HG02588 (cell line): ENCODE measurements at regions not wholly inside any gene's neighbourhood (a gene's known extent, or its start where the extent isn't known, plus 50 kb on each side); places are given as distances from the start of the nearest gene placed in this dataset.
A peak's percentile ranks its signal among the peaks of the same experiment; 100 is the strongest.

ENCODE experiments used
- ATAC-seq: cut with Tn5 transposase; IDR thresholded peaks from one replicate; pipeline ENCODE4 v1.9.1; 2021; ENCODE audit warnings: mild to moderate bottlenecking, moderate library complexity; ENCODE audit not compliant: unreplicated experiment

DNA sequence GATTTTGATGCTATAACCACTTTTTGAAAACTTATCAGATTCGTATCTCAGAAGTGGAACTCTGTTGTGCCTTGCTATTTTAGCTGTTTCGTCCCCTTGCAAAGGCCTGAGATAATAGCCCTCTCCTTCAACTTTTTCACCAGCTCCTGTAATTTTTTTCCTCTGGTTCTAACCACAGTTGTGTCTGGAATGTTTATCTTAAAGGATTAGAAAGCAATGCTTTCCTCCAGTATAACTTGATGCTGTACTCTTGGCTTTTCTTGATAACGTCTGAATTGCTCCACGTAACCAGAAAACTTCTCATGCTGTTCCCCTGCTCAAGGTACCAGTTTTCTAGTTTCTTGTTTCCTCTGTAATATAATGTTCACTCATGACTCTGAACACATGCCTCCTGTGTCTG is 209.4 kb downstream of the DTWD2 start:
- ATAC-seq, result no peak

DNA sequence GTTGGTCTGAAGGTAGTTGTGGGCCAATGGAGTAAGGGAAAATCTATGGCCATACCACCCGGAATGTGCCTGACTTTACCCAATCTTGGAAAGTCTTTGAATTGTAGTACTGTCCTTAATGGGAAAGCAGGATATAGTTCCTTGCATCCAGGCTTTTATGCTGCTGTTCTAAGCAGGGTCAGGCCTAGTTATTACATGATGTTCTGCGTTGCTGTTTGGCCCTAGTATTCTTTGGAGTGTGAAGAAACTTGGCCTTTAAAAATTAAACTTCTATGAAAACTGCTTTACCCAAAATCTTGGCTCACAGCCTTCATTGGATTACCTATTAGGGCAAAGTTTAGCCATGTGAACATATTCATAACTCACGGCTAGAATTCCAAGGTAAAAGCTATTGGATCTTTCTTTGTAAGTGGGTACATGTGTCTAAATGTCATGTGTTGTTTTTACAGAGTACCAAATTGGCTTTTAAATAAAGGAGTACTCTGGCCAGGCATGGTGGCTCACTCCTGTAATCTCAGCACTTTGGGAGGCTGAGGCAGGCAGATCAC is 211.1 kb downstream of the DTWD2 start:
- ATAC-seq, result no peak

DNA sequence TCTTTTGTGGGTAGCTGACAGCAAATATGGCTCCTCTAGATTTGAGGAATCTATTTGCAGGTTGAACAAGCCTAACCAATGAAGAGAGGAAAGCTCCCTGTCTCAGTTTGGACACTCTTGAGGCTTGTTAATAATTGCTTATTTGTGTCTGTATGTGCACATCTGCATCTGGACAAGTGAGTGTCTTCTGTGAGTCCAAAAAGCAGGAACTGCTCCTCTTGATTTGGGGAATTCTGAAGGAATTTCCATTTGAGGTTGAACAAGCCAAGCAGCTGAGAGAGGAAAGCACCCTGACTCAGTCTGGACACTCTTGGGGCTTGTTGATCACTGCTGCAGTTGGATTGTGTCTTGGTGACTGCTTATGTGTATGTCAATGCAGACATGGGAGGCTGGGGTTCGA is 211.6 kb downstream of the DTWD2 start:
- peak; percentile 77 for ATAC-seq

DNA sequence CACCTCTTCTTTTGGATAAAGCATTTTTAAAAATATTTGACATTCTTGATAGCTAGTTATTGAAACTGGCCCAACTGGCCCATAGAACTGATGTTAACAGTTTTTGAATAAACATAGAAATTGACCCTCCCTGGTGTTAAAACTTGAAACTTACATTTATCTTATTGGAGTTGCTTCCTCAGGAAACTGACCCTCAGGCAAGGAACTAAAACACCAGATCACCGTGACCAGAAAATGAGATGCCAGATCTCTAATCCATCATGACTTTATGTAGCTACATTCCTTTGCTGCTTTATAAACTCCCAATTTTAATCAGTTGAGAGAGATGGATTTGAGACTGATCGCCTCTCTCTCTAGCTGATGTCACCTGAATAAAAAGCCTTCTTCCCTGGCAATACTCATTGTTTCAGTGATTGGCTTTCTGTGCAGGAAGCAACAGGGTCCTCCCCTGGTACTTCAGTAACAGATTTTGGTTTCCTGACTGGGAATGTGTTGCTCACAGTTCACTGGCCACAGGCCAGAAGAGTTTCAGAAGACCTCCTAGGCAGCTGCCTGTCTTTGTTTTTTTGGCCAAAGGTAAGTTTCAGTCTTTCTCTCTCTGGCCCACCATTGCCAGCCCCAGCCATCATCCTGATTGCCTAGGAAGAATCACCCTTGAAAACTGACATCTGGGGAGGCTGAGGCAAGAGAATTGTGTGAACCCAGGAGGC is 212.4 kb downstream of the DTWD2 start:
- ATAC-seq, result peak; percentile 33

DNA sequence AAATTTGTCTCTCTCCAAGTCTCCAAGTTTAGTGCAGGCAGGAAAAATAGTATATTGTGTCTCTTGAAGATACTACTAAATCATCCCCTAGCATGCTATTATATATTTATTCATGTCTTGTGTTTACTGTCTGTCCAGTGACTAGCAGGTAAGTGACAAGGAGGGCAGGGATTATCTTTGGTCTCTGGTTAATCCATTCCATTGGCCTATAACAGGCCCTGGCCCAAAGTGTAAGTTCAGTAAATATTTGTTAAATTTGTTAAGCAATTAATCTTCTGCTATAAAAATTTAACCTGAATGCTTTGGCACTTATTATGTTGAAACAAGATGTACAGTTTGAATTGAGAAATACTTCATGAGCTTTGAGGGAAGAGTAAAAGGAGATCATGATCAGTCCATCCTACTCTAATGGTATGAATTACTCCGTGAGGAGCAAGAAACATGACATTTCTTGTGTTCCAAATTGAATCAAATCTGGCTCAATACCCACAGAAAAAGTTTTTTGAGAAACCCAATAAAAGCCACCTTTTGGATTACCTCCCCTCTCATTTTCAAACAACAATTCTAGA is 219.7 kb downstream of the DTWD2 start:
- ATAC-seq, result no peak

DNA sequence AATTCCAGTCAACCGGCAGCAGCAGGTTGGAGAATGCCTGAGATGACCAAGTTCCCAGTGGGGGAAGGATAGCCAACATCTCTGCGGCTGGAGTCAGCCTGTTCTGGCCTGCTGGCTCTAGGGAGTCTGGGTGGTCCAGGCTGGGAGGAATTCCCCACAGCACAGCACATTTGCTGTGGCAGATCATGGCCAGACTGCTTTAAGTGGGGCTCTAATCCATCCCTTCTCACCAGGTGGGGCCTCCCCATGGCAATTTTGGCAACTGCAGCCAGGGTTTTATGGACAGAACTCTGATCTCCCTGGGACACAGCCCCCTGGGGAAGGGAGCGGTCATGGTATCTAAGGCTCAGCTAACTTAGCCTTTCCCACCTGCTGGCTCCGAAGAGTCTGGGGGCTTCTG is 226.1 kb downstream of the DTWD2 start:
- no peak for ATAC-seq

DNA sequence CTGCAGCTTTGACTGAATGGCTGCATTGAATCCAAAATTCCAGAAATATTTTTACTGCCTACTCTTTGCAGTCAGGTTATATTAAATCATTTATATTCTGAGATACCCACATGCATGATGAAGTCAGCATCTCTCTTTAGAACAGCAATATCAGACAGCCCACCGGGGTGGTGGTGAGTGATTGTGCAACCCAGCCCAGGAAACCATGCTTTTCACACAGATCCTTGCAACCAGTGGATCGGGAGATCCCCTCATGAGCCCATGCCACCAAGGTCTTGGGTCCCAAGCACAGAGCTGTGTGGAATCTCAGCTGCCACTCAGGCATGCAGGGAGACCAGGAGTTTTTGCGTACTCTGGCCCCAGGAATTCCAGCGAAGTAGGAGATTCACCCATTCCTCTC is 226.5 kb downstream of the DTWD2 start:
- no peak for ATAC-seq

DNA sequence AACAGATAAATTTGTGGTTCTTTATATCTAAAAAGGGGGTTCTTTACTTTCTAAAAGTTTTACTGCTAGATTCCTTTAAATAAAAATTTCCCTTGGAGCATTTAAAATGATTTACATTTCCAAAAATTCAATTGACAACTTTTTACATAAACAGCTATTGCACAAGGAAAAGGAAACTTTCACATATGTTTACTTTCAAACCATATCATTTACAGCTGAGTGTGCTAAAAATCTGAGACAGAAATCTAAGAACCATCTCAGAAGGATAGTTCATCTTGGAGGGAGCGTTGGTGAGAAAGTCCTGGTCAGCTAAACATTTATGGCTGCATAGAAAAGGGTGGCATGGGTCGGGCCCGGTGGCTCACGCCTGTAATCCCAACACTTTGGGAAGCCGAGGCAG is 235.4 kb downstream of the DTWD2 start:
- no peak for ATAC-seq

DNA sequence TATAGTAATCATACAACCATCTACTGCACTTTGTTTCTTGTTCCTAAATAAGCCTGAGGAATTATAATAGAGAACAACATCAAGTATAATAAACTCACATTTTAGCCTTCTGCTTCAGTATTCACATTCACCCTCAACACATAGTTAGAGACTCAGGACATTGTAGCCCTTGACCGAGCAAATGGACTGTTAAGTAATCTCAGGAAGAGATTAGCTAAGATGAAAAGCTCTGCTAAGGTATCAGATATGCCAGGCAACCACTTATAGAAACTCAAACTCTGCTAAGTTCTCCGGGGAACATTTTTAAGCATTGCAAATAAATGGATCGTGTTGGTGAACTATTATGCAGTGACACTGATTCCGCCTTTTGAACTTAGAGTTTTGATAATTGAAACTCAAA is 252.0 kb downstream of the DTWD2 start:
- ATAC-seq, result no peak

DNA sequence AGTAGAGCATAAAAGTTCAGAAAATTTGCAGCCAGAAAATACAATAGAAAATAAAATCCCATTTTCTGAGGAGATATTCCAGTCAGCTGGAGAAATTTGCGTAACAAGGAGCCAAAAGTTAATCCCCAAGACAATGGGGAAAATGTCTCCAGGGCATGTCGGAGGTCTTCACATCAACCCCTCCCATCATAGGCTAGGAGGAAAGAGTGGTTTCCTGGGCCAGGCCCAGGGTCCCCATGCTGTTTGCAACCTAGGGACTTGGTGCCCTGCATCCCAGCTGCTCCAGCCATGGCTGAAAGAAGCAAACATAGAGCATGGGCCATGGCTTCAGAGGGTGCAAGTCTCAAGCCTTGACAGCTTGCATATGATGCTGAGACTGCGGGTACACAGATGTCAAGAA is 255.0 kb downstream of the DTWD2 start:
- ATAC-seq, result no peak

DNA sequence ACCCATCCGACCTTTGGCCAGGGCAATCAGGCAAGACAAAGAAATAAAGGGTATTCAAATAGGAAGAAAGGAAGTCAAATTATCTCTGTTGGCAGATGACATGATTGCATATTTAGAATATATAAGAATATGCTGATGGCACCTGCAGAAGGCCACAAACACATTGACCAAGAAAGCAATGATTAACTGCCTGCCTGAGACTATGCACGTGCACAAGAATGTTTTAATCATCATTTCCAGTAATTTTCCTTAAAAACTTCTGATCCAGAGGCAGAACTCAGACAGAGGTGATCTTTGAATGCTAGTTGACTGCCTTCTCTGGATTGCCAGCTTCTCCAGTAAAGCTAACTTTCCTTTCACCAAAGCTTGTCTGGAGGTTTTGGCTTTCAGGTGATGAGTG is 260.2 kb downstream of the DTWD2 start:
- no peak for ATAC-seq

DNA sequence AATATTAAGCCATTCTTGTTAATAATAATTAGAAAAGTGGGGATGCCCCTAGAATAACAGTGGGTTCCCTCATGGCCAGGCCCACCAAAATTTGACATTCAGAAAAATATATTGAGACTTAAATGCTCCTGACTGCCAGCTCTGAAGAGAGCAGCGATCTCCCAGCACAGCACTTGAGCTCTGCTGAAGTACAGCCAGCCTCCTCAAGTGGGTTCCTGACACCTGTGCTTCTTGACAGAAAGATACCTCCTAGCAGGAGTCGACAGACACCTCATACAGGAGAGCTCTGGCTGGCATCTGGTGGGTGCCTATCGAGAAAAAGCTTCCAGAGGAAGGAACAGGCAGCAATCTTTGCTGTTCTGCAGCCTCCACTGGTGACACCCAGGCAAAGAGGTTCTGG is 261.5 kb downstream of the DTWD2 start:
- no peak for ATAC-seq

DNA sequence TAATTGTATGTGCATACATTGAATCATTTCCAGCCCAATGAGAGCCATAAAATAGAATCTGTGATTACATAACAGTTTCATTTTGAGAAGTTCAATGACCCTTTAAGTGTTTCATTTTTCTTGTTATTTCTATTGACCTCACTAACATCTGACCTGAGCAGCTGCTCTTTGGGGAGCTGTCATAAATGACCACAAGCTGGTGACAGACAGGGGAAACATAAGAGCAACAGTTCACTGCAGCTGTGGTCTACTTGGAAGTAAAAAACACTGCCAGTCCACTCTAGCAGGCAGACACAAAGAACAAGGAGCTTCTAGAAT is 265.4 kb downstream of the DTWD2 start:
- ATAC-seq, result peak; percentile 79

DNA sequence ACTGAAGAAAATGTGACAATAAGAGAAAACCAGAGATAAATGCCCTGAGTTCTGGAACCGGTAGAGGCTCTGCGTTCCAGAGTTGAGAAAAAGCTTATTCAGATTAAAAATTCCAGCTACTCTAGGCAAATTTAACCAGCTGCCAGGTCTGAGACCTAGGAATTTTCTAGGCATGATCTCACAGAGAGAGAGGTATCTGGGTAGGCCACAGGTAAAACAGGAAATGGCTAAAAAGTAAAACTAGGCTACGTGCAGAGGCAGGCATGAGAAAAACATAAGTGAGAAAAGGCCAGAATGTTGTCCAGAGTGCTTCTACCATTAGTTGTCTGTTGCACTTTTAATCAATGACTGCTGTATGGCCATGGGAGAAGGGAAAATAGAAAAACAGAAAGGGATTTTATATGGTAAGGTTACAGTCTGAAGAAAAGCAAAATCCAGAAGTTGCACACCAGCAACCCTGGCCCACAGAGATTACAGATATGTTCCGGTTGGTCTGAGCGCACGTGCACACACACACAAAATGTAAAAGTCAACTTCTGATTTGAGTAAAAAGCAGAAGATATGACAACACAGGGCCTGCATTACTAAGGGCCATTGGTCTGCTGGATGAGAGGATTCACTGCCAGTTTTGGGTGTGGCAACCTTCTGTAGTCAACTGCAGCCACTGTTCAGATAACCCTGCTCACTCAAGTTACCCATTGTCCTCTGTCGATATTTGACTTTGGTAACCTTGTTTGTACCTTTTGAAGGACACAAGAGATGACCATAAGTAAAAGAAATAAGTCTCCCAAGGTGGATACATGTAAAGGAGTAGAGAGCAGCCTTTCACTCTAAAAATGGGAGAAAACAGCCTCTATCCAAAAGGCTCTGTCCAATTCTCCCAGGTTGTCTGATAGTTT is 266.0 kb downstream of the DTWD2 start:
- ATAC-seq, result peak; percentile 71

DNA sequence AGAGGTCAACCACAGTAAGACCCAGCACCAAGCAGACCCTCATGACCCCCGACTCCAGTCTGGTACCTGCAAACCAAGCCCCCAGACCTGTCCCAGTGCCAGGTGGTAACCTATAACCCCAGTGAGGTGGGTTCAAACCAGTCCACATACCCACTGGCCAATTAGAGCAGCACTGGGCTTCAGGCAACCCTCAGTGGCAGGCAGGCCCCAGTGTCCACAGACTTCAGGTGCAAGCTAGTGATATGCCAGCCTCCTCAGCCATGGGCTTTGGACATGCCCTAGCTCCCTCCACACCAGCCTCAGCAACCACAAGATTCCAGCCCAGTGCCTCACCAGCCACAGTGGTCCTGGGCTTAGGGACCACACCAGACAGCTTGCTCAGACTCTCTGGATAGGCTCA is 276.6 kb downstream of the DTWD2 start:
- ATAC-seq, result no peak

DNA sequence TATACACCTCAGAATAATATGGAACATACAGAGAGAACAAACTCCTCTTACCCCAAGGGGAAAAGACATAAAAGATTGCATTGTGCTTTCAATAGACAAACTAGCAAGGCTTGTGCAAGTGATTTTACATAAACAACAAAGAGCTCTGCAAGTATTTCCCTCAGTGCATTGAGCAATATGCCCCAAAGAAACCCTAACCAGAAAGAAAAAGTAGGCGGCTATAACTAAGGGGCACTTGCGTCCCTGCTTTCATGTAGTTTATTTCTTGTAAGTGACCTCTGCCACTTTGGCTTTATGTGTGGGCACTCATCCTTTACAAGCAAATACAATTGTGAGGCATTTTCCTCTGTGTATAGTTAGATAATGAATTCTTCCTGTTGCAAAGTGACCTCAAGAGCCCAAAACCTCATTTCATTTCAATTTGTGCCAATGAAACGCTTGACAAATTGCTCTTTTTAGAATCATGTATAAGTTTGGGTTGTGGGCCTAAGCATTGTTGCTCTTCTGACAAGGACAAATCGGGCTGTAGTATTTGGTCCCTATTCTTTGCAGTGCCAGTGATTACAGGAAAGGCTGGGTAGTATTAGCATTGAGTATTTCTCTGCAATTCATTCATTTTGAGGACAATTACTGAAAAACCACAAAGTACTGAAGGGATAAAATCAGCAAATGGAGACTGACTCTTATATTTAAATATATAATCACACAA is 282.2 kb downstream of the DTWD2 start:
- no peak for ATAC-seq

DNA sequence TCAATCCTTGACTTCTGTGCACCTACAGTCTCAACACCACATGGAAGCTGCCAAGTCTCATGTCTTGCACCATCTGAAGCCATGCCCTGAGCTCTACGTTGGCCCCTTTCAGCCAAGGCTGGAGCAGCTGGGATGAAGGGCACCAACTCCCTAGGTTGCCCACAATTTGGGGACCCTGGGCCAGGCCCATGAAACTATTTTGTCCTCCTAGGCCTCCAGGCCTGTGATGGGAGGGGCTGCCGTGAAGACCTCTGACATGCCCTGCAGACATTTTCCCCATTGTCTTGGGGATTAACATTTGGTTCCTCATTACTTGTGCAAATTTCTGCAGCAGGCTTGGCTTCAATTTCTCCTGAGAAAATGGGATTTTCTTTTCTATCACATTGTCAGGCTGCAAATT is 285.1 kb downstream of the DTWD2 start:
- no peak for ATAC-seq

DNA sequence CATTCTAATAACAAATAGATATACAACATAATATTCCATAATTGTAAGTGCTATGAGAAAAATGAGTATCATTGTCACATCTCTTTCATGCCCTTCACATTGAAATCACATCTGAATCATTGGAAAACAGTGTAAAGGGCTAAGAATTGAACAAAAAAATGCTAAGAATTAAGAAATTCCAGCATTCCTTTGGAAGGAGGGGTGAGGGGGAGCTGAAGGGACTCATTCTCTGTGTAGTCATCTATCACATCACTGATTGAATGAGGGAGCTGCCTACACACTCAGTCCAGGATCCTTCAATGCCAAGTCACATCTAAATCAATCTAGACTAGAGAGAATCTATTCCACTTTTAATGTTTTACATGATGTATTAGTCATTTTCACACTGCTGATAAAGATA is 286.6 kb downstream of the DTWD2 start:
- no peak for ATAC-seq

DNA sequence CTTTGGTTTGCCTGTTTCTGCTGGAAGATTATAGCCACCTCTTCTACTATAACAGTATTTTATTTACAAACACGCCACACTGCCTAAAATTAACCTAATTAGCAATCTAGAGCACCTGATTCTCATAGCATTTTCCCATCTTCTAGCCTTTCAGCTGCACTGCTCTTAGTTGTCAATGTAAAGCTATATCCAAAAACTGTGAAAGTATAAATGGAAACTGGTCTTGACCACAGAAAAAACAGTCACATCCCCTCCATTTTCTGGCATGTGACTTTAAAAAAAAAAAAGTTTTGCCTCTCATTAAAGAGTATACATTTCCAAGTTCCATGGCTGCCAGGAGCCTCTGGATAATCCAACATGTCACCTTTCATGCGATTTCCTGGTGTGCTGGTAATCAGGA is 287.8 kb downstream of the DTWD2 start:
- no peak for ATAC-seq

DNA sequence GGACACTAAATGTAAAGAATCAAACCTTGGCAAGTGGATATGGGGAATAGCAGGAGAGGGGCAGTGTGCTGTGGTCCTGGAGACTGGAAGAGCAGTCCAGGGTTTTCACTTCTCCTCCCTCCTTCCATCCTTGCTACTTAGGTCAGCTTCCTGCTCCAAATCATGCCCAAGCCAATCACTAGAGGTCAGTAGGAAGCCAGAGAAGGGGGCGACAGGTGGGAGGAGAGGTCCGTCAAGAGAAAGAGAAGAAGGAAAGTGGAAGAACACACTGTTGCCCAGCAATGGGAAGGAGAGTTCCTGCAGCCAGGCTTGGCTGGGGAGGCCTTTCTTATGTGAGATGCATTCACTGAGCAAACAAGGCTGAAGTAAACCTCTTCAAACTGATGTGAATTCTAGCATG is 289.6 kb downstream of the DTWD2 start:
- no peak for ATAC-seq

DNA sequence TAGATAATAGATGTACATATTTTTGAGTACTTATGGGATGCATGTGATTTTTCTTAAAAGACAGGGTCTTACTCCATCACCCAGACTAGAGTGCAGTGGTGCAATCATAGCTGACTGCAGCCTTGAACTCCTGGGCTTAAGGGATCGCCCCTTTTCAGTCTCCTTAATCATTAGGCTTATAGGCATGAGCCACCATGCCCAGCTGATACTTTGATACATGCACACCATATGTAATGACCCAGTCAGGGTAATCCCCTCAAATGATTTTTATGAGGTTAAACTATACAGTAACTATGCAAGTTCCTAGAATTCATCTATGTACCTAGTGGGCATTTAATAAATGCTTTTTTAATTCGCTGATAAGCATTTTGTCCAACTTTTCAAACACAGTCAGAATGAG is 292.3 kb downstream of the DTWD2 start:
- no peak for ATAC-seq
